WTC11 (cell line): ENCODE measurements at regions not wholly inside any gene's neighbourhood (a gene's known extent, or its start where the extent isn't known, plus 50 kb on each side); places are given as distances from the start of the nearest gene placed in this dataset.

Experiments
- CREB1 ChIP-seq: sonication (generic); formaldehyde crosslinking; IDR thresholded peaks from 2 replicates; pipeline ENCODE4 v1.8.0; 2023; ENCODE audit warnings: mild to moderate bottlenecking, missing genetic modification reagents
- CREM ChIP-seq: sonication (generic); formaldehyde crosslinking; IDR thresholded peaks from 2 replicates; pipeline ENCODE4 v1.8.1; 2022; ENCODE audit warnings: mild to moderate bottlenecking, missing genetic modification reagents, moderate library complexity
- ELF4 ChIP-seq: sonication (generic); formaldehyde crosslinking; IDR thresholded peaks from 2 replicates; pipeline ENCODE4 v1.8.1; 2022; ENCODE audit warnings: low read depth, mild to moderate bottlenecking, moderate library complexity, missing genetic modification reagents
- JUN ChIP-seq: sonication (generic); formaldehyde crosslinking; IDR thresholded peaks from 2 replicates; pipeline ENCODE4 v1.8.0; 2023; ENCODE audit warnings: mild to moderate bottlenecking, missing genetic modification reagents
- NFYB ChIP-seq: sonication (generic); formaldehyde crosslinking; conservative IDR thresholded peaks from 2 replicates; pipeline ENCODE4 v1.8.0; 2022; ENCODE audit warnings: low read depth, missing genetic modification reagents
- RELA ChIP-seq: sonication (generic); formaldehyde crosslinking; IDR thresholded peaks from 2 replicates; pipeline ENCODE4 v1.8.1; 2022; ENCODE audit warnings: missing genetic modification reagents, mild to moderate bottlenecking, borderline replicate concordance
- TF ChIP-seq, protein P1 (sequence below): fragments of 200-600 bp; IDR thresholded peaks from 2 replicates; pipeline ENCODE4 v1.8.0; 2022; ENCODE audit warnings: antibody characterized with exemption

DNA sequence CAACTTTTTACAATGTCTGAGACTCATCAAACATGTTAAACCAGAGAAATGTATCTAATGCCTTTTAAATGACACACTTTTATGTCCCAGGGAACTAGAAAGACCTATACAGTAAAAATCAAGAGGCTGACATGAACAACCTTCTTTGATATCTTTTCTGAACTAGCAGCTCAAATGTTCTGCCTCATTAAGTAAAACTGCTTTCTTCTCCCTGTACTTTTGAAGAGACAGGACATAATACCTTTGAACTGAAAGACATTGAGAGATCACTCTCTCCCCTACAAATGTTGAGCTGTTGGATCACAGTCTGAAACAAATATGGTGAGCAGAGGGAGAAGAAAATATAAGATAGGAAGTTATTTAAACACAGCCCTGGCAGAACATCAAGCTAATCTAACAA, 123.0 kb downstream of the FAM181B start:
- TF ChIP-seq CREB1 (CRISPR knock-in tag) (no peak), ELF4 (no peak), CREM (CRISPR knock-in tag) (no peak), JUN (CRISPR knock-in tag) (no peak), RELA (CRISPR knock-in tag) (no peak), NFYB (CRISPR knock-in tag) (no peak)
- TF ChIP-seq, protein P1, sequence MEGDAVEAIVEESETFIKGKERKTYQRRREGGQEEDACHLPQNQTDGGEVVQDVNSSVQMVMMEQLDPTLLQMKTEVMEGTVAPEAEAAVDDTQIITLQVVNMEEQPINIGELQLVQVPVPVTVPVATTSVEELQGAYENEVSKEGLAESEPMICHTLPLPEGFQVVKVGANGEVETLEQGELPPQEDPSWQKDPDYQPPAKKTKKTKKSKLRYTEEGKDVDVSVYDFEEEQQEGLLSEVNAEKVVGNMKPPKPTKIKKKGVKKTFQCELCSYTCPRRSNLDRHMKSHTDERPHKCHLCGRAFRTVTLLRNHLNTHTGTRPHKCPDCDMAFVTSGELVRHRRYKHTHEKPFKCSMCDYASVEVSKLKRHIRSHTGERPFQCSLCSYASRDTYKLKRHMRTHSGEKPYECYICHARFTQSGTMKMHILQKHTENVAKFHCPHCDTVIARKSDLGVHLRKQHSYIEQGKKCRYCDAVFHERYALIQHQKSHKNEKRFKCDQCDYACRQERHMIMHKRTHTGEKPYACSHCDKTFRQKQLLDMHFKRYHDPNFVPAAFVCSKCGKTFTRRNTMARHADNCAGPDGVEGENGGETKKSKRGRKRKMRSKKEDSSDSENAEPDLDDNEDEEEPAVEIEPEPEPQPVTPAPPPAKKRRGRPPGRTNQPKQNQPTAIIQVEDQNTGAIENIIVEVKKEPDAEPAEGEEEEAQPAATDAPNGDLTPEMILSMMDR: no peak
